ENCODE measurements at regions not wholly inside any gene's neighbourhood (a gene's known extent, or its start where the extent isn't known, plus 50 kb on each side); places are given as distances from the start of the nearest gene placed in this dataset.

DNA sequence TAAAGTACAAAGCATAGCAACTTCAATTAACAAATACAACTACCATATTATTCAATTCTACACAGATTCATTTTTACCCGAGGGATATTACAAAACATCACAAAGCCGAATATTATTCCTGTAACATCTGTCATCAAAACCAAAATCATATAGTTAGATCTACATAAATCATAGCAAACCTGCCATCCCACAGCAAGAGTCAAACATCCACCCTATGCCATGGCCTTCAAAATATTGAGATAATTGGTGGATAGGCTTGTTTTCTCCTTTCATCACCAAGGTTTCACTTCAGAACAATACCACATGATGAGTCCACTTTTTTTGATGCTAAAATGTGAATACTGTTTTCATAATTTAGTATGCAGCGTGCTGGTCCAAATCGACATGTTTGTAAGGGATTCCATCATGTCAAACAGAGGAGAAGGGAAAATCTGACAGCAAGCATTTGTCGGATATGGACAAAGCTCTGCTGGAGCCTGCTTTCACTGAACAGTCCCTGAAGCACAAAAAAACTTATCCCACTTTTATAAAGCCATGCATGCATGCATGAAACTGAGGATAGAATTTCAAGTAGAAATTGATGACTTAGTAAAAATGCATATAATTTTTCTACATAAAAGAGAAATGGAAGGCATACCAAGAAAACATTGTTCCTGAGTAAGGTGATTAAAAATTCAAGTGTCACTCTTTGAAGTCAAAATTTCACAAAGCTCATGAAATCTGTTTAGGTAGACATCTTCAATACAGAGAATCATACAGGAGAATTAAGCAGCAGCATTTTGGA is 494.1 kb downstream of the HACE1 start:
- Histone ChIP-seq H3K4me1 (ENCODE audit: low read depth, poor library complexity, severe bottlenecking) (no peaks in the 10 kb centered on the region), H4K20me1 (ENCODE audit: insufficient read depth) (no peaks in the 10 kb centered on the region), H3K4me3 (IDR thresholded peaks at IDR 0.05; ENCODE audit: insufficient read depth, low read depth, low read length) (no peak overlapping the region), H3K4me2 (no peak overlapping the region), H3K36me3 (ENCODE audit: insufficient read depth) (no peaks in the 10 kb centered on the region), H3K27me3 (ENCODE audit: insufficient read depth, low read depth) (no peaks in the 10 kb centered on the region), H3K9ac (no peak overlapping the region), H2AFZ (ENCODE audit: low read depth) (no peak overlapping the region), H3K27ac (no peak overlapping the region), H3K79me2 (ENCODE audit: insufficient read depth, low read depth) (no peaks in the 10 kb centered on the region)
- TF ChIP-seq, protein P1, sequence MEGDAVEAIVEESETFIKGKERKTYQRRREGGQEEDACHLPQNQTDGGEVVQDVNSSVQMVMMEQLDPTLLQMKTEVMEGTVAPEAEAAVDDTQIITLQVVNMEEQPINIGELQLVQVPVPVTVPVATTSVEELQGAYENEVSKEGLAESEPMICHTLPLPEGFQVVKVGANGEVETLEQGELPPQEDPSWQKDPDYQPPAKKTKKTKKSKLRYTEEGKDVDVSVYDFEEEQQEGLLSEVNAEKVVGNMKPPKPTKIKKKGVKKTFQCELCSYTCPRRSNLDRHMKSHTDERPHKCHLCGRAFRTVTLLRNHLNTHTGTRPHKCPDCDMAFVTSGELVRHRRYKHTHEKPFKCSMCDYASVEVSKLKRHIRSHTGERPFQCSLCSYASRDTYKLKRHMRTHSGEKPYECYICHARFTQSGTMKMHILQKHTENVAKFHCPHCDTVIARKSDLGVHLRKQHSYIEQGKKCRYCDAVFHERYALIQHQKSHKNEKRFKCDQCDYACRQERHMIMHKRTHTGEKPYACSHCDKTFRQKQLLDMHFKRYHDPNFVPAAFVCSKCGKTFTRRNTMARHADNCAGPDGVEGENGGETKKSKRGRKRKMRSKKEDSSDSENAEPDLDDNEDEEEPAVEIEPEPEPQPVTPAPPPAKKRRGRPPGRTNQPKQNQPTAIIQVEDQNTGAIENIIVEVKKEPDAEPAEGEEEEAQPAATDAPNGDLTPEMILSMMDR (conservative IDR thresholded peaks at IDR 0.05; ENCODE audit: low read depth, low read length), result no peak

DNA sequence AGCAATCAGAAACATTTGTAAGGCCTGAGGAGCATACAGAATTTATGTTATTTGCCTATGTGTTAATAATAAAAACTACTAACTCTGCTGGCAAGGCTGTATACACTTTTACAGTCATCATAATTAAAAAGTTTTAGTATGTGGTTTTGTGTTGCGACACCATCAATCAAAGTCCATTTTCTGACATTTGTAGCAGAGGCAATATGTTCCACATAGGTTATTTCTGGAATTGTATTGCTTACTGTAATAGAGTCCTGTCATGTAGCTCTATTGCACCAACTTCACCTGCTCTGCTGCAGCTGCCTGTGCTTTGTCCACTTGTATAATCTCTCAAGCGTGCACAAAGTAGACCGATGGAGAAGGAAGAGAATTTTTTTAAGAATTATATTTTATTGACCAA is 501.8 kb downstream of the HACE1 start:
- Histone ChIP-seq H3K4me1 (ENCODE audit: low read depth, poor library complexity, severe bottlenecking) (no peaks in the 10 kb centered on the region), H2AFZ (ENCODE audit: low read depth) (no peak overlapping the region), H3K36me3 (ENCODE audit: insufficient read depth) (no peaks in the 10 kb centered on the region), H3K79me2 (ENCODE audit: insufficient read depth, low read depth) (no peaks in the 10 kb centered on the region), H4K20me1 (ENCODE audit: insufficient read depth) (no peaks in the 10 kb centered on the region), H3K4me3 (IDR thresholded peaks at IDR 0.05; ENCODE audit: insufficient read depth, low read depth, low read length) (no peak overlapping the region), H3K9ac (no peak overlapping the region), H3K27ac (no peak overlapping the region), H3K27me3 (ENCODE audit: insufficient read depth, low read depth) (no peaks in the 10 kb centered on the region), H3K4me2 (no peak overlapping the region)
- TF ChIP-seq, protein P1 (conservative IDR thresholded peaks at IDR 0.05; ENCODE audit: low read depth, low read length), result no peak

DNA sequence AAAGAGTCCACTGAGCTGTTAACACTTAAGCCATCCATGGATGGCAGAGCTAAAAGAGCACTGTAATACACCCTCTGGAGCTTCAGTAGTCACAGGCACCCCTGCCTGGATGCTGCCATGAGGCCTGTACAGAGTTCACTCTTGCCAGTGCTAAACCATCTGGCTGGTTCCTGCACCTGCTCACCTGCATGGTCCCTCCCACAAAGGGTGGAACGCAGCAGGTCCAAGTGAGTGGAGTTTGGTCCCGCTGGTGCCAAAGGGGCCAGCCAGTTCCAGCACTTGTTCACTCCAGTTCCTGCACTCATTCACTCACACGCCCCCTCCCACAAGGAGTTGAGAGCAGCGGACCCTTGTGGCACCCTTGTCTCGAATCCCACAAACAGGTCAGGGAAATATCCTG is 503.5 kb downstream of the HACE1 start:
- TF ChIP-seq, protein P1 (conservative IDR thresholded peaks at IDR 0.05; ENCODE audit: low read depth, low read length), result no peak
- H3K79me2 ChIP-seq (ENCODE audit: insufficient read depth, low read depth), result no peaks in the 10 kb centered on the region

DNA sequence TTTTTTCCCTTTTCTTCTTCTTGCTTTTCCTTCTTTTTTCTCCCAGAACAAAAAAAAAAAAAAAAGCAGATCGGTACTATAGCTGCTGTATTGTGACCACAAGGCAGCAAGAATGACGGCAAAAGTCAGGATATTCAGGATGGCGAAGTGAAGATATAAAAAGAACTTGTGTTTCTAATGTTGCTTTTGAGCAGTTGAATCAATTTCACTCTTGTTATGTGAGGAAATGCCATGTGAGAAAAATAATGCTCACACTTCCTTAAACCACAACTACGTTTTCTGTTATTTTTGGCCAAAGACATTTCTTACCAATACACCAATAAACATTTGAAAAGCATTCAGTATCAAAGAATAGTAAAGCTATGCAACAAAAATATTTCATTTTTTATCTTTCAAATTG is 510.5 kb downstream of the HACE1 start:
- Histone ChIP-seq H3K4me2 (no peak overlapping the region), H3K9ac (no peak overlapping the region)
- TF ChIP-seq, protein P1 (conservative IDR thresholded peaks at IDR 0.05; ENCODE audit: low read depth, low read length), result no peak

More for the DNA sequence above, 503.5 kb downstream of the HACE1 start:
- no peaks in the 10 kb centered on the region for H3K36me3 ChIP-seq (ENCODE audit: insufficient read depth)
- no peak overlapping the region for H3K4me3 ChIP-seq (IDR thresholded peaks at IDR 0.05; ENCODE audit: insufficient read depth, low read depth, low read length)
- no peak overlapping the region for H2AFZ ChIP-seq (ENCODE audit: low read depth)
- no peaks in the 10 kb centered on the region for H3K27me3 ChIP-seq (ENCODE audit: insufficient read depth, low read depth)
- H4K20me1 ChIP-seq (ENCODE audit: insufficient read depth), result no peaks in the 10 kb centered on the region
- H3K4me2 ChIP-seq, result no peak overlapping the region
- H3K9ac ChIP-seq, result no peak overlapping the region
- H3K4me1 ChIP-seq (ENCODE audit: low read depth, poor library complexity, severe bottlenecking), result no peaks in the 10 kb centered on the region
- H3K27ac ChIP-seq, result no peak overlapping the region

More for the DNA sequence above, 510.5 kb downstream of the HACE1 start:
- no peaks in the 10 kb centered on the region for H3K79me2 ChIP-seq (ENCODE audit: insufficient read depth, low read depth)
- no peaks in the 10 kb centered on the region for H3K27me3 ChIP-seq (ENCODE audit: insufficient read depth, low read depth)
- no peaks in the 10 kb centered on the region for H3K4me1 ChIP-seq (ENCODE audit: low read depth, poor library complexity, severe bottlenecking)
- no peaks in the 10 kb centered on the region for H4K20me1 ChIP-seq (ENCODE audit: insufficient read depth)
- H3K27ac ChIP-seq, result no peak overlapping the region
- no peaks in the 10 kb centered on the region for H3K36me3 ChIP-seq (ENCODE audit: insufficient read depth)
- H3K4me3 ChIP-seq (IDR thresholded peaks at IDR 0.05; ENCODE audit: insufficient read depth, low read depth, low read length), result no peak overlapping the region
- no peak overlapping the region for H2AFZ ChIP-seq (ENCODE audit: low read depth)
